H1 (cell line): ENCODE measurements at regions not wholly inside any gene's neighbourhood (a gene's known extent, or its start where the extent isn't known, plus 50 kb on each side); places are given as distances from the start of the nearest gene placed in this dataset.

ENCODE experiments used
- CTCF ChIA-PET: fragments of 300-600 bp; sonication (Branson Sonifier 250); formaldehyde crosslinking; loops from one replicate; lab custom pipeline; 2021; ENCODE audit not compliant: partially characterized antibody; lab: Charles Lee
- POLR2A ChIA-PET: fragments of 300-600 bp; sonication (Branson Sonifier 250); formaldehyde crosslinking; loops from one replicate; lab custom pipeline; 2021; ENCODE audit warnings: inconsistent platforms; ENCODE audit not compliant: partially characterized antibody; lab: Charles Lee
- DNase-seq, 2 experiments: peaks; one replicate each; pipeline versions ENCODE4 v3.0.0 to v3.0.0-alpha.2; 2010 to 2022; ENCODE audit warnings: low spot score in 2 of 2, low read depth in 1 of 2, mixed read lengths in 1 of 2
- FAIRE-seq: peaks from 2 replicates; lab custom pipeline; 2011; peaks lifted over from hg19 to GRCh38; lab: Jason Lieb, UNC
- H2AFZ ChIP-seq: 2 replicates; pipeline ENCODE4 v1.8.1; 2012; ENCODE audit warnings: low read length, inconsistent platforms
- H2AK5ac ChIP-seq: 2 replicates; pipeline ENCODE4 v1.6.1; 2013; ENCODE audit warnings: low read depth, low read length
- H2BK120ac ChIP-seq: replicated peaks from 2 replicates; pipeline ENCODE3; 2013; ENCODE audit warnings: low read depth, low read length, inconsistent platforms
- H2BK12ac ChIP-seq: 2 replicates; pipeline ENCODE4 v1.6.1; 2013; ENCODE audit warnings: low read depth, low read length
- H2BK15ac ChIP-seq: 2 replicates; pipeline ENCODE4 v1.6.1; 2013; ENCODE audit warnings: low read length
- H2BK20ac ChIP-seq: 2 replicates; pipeline ENCODE4 v1.6.1; 2013; ENCODE audit warnings: low read length
- H2BK5ac ChIP-seq: 2 replicates; pipeline ENCODE4 v1.6.1; 2013; ENCODE audit warnings: low read depth, low read length
- H3K14ac ChIP-seq: 2 replicates; pipeline ENCODE4 v1.6.1; 2013; ENCODE audit warnings: inconsistent platforms; ENCODE audit not compliant: insufficient read length
- H3K18ac ChIP-seq: 2 replicates; pipeline ENCODE4 v1.6.1; 2013; ENCODE audit warnings: low read length; ENCODE audit errors: extremely low read depth
- H3K23ac ChIP-seq: 2 replicates; pipeline ENCODE4 v1.6.1; 2013; ENCODE audit warnings: inconsistent platforms; ENCODE audit not compliant: insufficient read length
- H3K23me2 ChIP-seq: 2 replicates; pipeline ENCODE4 v1.6.1; 2013; ENCODE audit warnings: low read depth, low read length
- H3K27ac ChIP-seq: 2 replicates; pipeline ENCODE4 v1.6.1; 2011; ENCODE audit warnings: low read depth, low read length, inconsistent platforms
- H3K27me3 ChIP-seq, 4 experiments: replicated peaks in 1 of 4; 1 replicate in 1 of 4; 2 replicates in 3 of 4; pipeline versions ENCODE4 v1.6.1 to v1.8.1; 2011 to 2013; ENCODE audit warnings: low read length in 3 of 4, mild to moderate bottlenecking in 3 of 4, inconsistent platforms in 2 of 4, mixed read lengths in 2 of 4, moderate library complexity in 1 of 4; ENCODE audit not compliant: control insufficient read depth in 3 of 4, insufficient read depth in 3 of 4; ENCODE audit errors: extremely low read depth in 1 of 4
- H3K36me3 ChIP-seq, 4 experiments: 2 replicates each; pipeline versions ENCODE4 v1.6.1 to v1.8.1; 2011 to 2013; ENCODE audit warnings: mild to moderate bottlenecking in 4 of 4, low read length in 3 of 4, moderate library complexity in 2 of 4, control low read depth in 1 of 4, inconsistent platforms in 1 of 4; ENCODE audit not compliant: insufficient read depth in 4 of 4, control insufficient read depth in 2 of 4
- H3K4ac ChIP-seq: replicated peaks from 2 replicates; pipeline ENCODE3; 2013; ENCODE audit warnings: low read length, low read depth, mixed read lengths, inconsistent platforms; ENCODE audit not compliant: insufficient read length
- H3K4me1 ChIP-seq, 4 experiments: replicated peaks in 1 of 4; 1 replicate in 1 of 4; 2 replicates in 3 of 4; pipeline versions ENCODE4 v1.6.1 to v1.8.1; 2011 to 2013; ENCODE audit warnings: low read length in 3 of 4, inconsistent platforms in 2 of 4, mixed read lengths in 1 of 4; ENCODE audit not compliant: insufficient read depth in 4 of 4, control insufficient read depth in 3 of 4
- H3K4me2 ChIP-seq, 2 experiments: 2 replicates each; pipeline versions ENCODE4 v1.6.1 to v1.8.1; 2011 to 2013; ENCODE audit warnings: low read depth in 2 of 2, low read length in 2 of 2, control low read depth in 1 of 2, inconsistent platforms in 1 of 2, mild to moderate bottlenecking in 1 of 2; ENCODE audit not compliant: insufficient read depth in 1 of 2
- H3K4me3 ChIP-seq, 4 experiments: fragments of 200-600, 300-600 bp in 1 of 4; sonication (generic), shearing (Covaris generic), sonication (Bioruptor Twin) in 1 of 4; 2 replicates each; pipeline versions ENCODE4 v1.5.1 to v1.8.1; 2011 to 2016; ENCODE audit warnings: low read length in 4 of 4, low read depth in 3 of 4, control low read depth in 2 of 4, inconsistent platforms in 2 of 4, mild to moderate bottlenecking in 2 of 4, mixed read lengths in 1 of 4, moderate library complexity in 1 of 4; ENCODE audit not compliant: insufficient read depth in 2 of 4; ENCODE audit errors: extremely low read depth in 1 of 4
- H3K56ac ChIP-seq: replicated peaks from 2 replicates; pipeline ENCODE3; 2013; ENCODE audit warnings: low read depth, mild to moderate bottlenecking, mixed read lengths, low read length, inconsistent platforms; ENCODE audit not compliant: insufficient read length
- H3K79me1 ChIP-seq: 2 replicates; pipeline ENCODE4 v1.6.1; 2013; ENCODE audit warnings: low read depth, low read length, control low read depth
- H3K79me2 ChIP-seq, 2 experiments: 2 replicates each; pipeline versions ENCODE4 v1.6.1 to v1.8.1; 2012 to 2013; ENCODE audit warnings: low read length in 2 of 2, mild to moderate bottlenecking in 2 of 2, inconsistent platforms in 1 of 2; ENCODE audit not compliant: insufficient read depth in 2 of 2, control insufficient read depth in 1 of 2
- H3K9ac ChIP-seq, 4 experiments: replicated peaks in 1 of 4; 1 replicate in 1 of 4; 2 replicates in 3 of 4; pipeline versions ENCODE4 v1.6.1 to v1.8.1; 2011 to 2013; ENCODE audit warnings: low read depth in 3 of 4, low read length in 3 of 4, control low read depth in 2 of 4, mild to moderate bottlenecking in 2 of 4, moderate library complexity in 2 of 4, inconsistent platforms in 1 of 4; ENCODE audit errors: extremely low read depth in 1 of 4
- H3K9me3 ChIP-seq, 2 experiments: 2 replicates each; pipeline versions ENCODE4 v1.6.1 to v1.8.1; 2012 to 2013; ENCODE audit warnings: mild to moderate bottlenecking in 2 of 2, moderate library complexity in 2 of 2, control low read depth in 1 of 2, inconsistent platforms in 1 of 2, low read depth in 1 of 2, low read length in 1 of 2, mixed read lengths in 1 of 2; ENCODE audit not compliant: insufficient read depth in 2 of 2
- H4K20me1 ChIP-seq, 2 experiments: replicated peaks in 1 of 2; 2 replicates each; pipeline versions ENCODE3 to v1.8.1; 2011 to 2013; ENCODE audit warnings: inconsistent platforms in 2 of 2, low read length in 2 of 2, mild to moderate bottlenecking in 1 of 2; ENCODE audit not compliant: insufficient read depth in 2 of 2, control insufficient read depth in 1 of 2
- H4K5ac ChIP-seq: 2 replicates; pipeline ENCODE4 v1.6.1; 2013; ENCODE audit warnings: low read length, low read depth, mixed read lengths, inconsistent platforms; ENCODE audit not compliant: insufficient read length
- H4K8ac ChIP-seq: 2 replicates; pipeline ENCODE4 v1.8.0; 2013; ENCODE audit warnings: mild to moderate bottlenecking, moderate library complexity, low read length, inconsistent platforms; ENCODE audit not compliant: insufficient read depth; ENCODE audit errors: extremely low read depth
- H4K91ac ChIP-seq: replicated peaks from 2 replicates; pipeline ENCODE3; 2013; ENCODE audit warnings: low read length, mixed read lengths, inconsistent platforms; ENCODE audit not compliant: insufficient read length
- BACH1 ChIP-seq: IDR thresholded peaks from 2 replicates; pipeline ENCODE4 v1.6.1; 2012; ENCODE audit warnings: low read length, improper control_type of control experiment
- CHD2 ChIP-seq: IDR thresholded peaks from 2 replicates; pipeline ENCODE4 v1.6.1; 2012; ENCODE audit warnings: low read length, improper control_type of control experiment
- CREB1 ChIP-seq: IDR thresholded peaks from 2 replicates; pipeline ENCODE4 v1.6.1; 2012; ENCODE audit warnings: inconsistent platforms
- GTF2F1 ChIP-seq: IDR thresholded peaks from 2 replicates; pipeline ENCODE4 v1.6.1; 2012; ENCODE audit warnings: low read depth, low read length, improper control_type of control experiment, borderline replicate concordance
- WGBS, 2 experiments: shearing (Covaris generic) in 1 of 2; methylation state at CpG; one replicate each; pipeline versions ENCODE4 v1.1.6 to v1.1.7; 2013 to 2015; ENCODE audit warnings: low lambda C conversion rate in 2 of 2, mixed read lengths in 2 of 2, inconsistent platforms in 1 of 2, low coverage in 1 of 2, missing lambda C conversion rate in 1 of 2; ENCODE audit not compliant: insufficient replicate concordance in 2 of 2, insufficient coverage in 1 of 2, insufficient read length in 1 of 2; ENCODE audit errors: extremely low coverage in 1 of 2, missing lambda C conversion rate in 1 of 2; 5-methylcytosine and 5-hydroxymethylcytosine counted together
- TF ChIP-seq, protein P1 (sequence below): IDR thresholded peaks from 2 replicates; pipeline ENCODE4 v1.6.1; 2012; ENCODE audit warnings: low read length, inconsistent platforms

DNA sequence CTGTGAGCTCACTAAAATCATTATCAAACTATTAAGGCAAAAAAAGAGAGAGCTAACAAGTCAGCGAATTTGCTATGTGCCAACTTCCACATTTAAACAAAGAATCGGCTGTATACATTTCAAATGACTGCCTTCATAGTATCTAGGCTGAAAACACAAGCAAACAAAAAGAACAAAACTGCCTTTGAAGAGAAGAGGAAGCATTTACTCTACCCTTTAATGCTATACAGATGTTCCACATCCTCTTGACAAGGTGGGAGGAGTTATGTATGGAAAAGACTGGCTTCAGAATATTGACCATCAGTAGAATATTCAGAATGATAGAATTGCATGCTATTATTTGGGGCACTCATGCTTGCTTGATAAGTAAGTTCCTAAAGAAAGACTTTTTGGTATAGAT, 741.7 kb downstream of the PLCL1 start:
- H2AK5ac ChIP-seq = no peak overlapping the region
- H3K4me3 ChIP-seq = no peak overlapping the region
- H3K23me2 ChIP-seq = no peaks in the 10 kb centered on the region
- no peak overlapping the region for H4K5ac ChIP-seq
- H2BK12ac ChIP-seq = no peak overlapping the region
- no peaks in the 10 kb centered on the region for H3K9me3 ChIP-seq
- no peak overlapping the region for H4K8ac ChIP-seq
- H2BK15ac ChIP-seq = no peak overlapping the region
- H3K27me3 ChIP-seq = no peaks in the 10 kb centered on the region
- H3K4me1 ChIP-seq = no peaks in the 10 kb centered on the region
- H2BK120ac ChIP-seq = no peak overlapping the region
- ChIA-PET POLR2A (no interaction called here), CTCF (no interaction called here)
- no peak overlapping the region for H3K27ac ChIP-seq
- no peak overlapping the region for H3K23ac ChIP-seq
- H3K9ac ChIP-seq = no peak overlapping the region
- H3K18ac ChIP-seq = no peak overlapping the region
- DNase-seq (no peak), FAIRE-seq (no peak)
- H4K20me1 ChIP-seq = no peaks in the 10 kb centered on the region
- whole genome bisulfite sequencing, 2 experiments = 84% methylated on average over 2 of the region's 2 CpGs; no CpG with 5 or more reads in 1 of the 2 experiments
- no peak overlapping the region for H2AFZ ChIP-seq
- H3K79me1 ChIP-seq = no peaks in the 10 kb centered on the region
- no peak overlapping the region for H3K14ac ChIP-seq
- H2BK5ac ChIP-seq = no peak overlapping the region
- H3K4me2 ChIP-seq = no peak overlapping the region
- H3K4ac ChIP-seq = no peak overlapping the region
- H4K91ac ChIP-seq = no peak overlapping the region
- H2BK20ac ChIP-seq = no peak overlapping the region
- H3K56ac ChIP-seq = no peak overlapping the region
- TF ChIP-seq CHD2 (no peak), GTF2F1 (no peak), CREB1 (no peak), BACH1 (no peak)
- TF ChIP-seq, protein P1, sequence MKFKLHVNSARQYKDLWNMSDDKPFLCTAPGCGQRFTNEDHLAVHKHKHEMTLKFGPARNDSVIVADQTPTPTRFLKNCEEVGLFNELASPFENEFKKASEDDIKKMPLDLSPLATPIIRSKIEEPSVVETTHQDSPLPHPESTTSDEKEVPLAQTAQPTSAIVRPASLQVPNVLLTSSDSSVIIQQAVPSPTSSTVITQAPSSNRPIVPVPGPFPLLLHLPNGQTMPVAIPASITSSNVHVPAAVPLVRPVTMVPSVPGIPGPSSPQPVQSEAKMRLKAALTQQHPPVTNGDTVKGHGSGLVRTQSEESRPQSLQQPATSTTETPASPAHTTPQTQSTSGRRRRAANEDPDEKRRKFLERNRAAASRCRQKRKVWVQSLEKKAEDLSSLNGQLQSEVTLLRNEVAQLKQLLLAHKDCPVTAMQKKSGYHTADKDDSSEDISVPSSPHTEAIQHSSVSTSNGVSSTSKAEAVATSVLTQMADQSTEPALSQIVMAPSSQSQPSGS = no peak
- H3K36me3 ChIP-seq = no peaks in the 10 kb centered on the region
- no peaks in the 10 kb centered on the region for H3K79me2 ChIP-seq
